Esophagus squamous epithelium (tissue), 5 donors: ENCODE measurements at regions not wholly inside any gene's neighbourhood (a gene's known extent, or its start where the extent isn't known, plus 50 kb on each side); places are given as distances from the start of the nearest gene placed in this dataset.
A peak's percentile ranks its signal among the peaks of the same experiment; 100 is the strongest.

ENCODE experiments used
- DNase-seq: peaks from one replicate; lab custom pipeline; 2025; lab: John Stamatoyannopoulos, UW
- H3K27ac ChIP-seq, 4 donors: fragments of 200-600 bp; sonication (generic); one replicate each; pipeline ENCODE4 v1.5.1; 2016 to 2019; ENCODE audit warnings: mild to moderate bottlenecking in 1 of 4
- H3K27me3 ChIP-seq, 4 donors: fragments of 200-600 bp; sonication (generic); 1 replicate in 3 of 4; 2 replicates in 1 of 4; pipeline versions ENCODE4 v1.5.1 to v1.6.0; 2017 to 2021; ENCODE audit warnings: antibody characterized with exemption in 1 of 4
- H3K36me3 ChIP-seq, 3 donors: fragments of 200-600 bp; sonication (generic); one replicate each; pipeline ENCODE4 v1.5.1; 2016 to 2019
- H3K4me1 ChIP-seq, 3 donors: fragments of 200-600 bp; sonication (generic); one replicate each; pipeline ENCODE4 v1.5.1; 2017 to 2019
- H3K4me3 ChIP-seq, 4 donors: fragments of 200-600 bp; sonication (generic); 1 replicate in 3 of 4; 2 replicates in 1 of 4; pipeline ENCODE4 v1.5.1; 2016 to 2019; ENCODE audit warnings: mild to moderate bottlenecking in 2 of 4, moderate library complexity in 1 of 4
- H3K9me3 ChIP-seq, 3 donors: fragments of 200-600 bp; sonication (generic); one replicate each; pipeline ENCODE4 v1.5.1; 2016 to 2019
- CTCF ChIP-seq, 6 experiments: fragments of 450-650 bp in 4 of 6; fragments of 200-600 bp in 2 of 6; sonication (generic) in 2 of 6; IDR thresholded peaks; one replicate each; pipeline ENCODE4 v1.5.1; 2016 to 2019; ENCODE audit warnings: antibody characterized with exemption in 6 of 6, mild to moderate bottlenecking in 4 of 6, moderate library complexity in 4 of 6
- POLR2A ChIP-seq, 4 donors: fragments of 450-650 bp; IDR thresholded peaks; one replicate each; pipeline ENCODE4 v1.6.1; 2017; ENCODE audit warnings: antibody characterized with exemption in 4 of 4, mild to moderate bottlenecking in 4 of 4, moderate library complexity in 3 of 4
- WGBS, 2 donors: methylation state at CpG; one replicate each; pipeline ENCODE4 v1.1.5; 2018; 5-methylcytosine and 5-hydroxymethylcytosine counted together
- intact Hi-C: fragments of 100-400 bp; cut with DNase I; formaldehyde crosslinking; loops from one replicate; pipeline ENCODE4 v1.15.0; 2022
- donor health status: DM: yes; HTN: yes; CAD: no.

DNA sequence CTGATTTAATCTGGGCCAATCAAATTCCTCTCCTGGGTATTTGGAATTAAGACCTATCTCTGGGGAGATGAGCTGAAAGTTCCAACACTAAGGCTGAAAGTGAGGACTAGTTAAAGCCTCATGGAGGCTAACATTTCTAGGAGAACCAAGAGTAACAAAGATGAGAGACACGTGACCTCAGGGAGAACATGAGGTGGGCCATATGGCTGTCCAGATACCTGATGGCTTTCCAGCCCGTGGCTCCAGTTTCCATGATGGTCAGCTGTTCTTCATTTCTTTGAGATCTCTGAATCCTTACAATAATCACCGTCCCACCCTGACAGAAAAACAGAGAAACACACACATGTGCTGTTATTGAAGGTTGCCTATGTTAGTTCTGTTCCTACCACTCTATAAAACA is 66.1 kb downstream of the LEPR start:
- 71 to 82% methylated on average over 3 of the region's 3 CpGs for WGBS, 2 donors
- no peaks in the 10 kb centered on the region for H3K36me3 ChIP-seq
- intact Hi-C loops: no loop called here
- TF ChIP-seq POLR2A (IDR thresholded peaks at IDR 0.05) (no peak), CTCF (IDR thresholded peaks at IDR 0.05) (no peak)
- H3K4me3 ChIP-seq: no peak overlapping the region
- H3K4me1 ChIP-seq: no peaks in the 10 kb centered on the region
- H3K9me3 ChIP-seq: no peaks in the 10 kb centered on the region
- no peaks in the 10 kb centered on the region for H3K27me3 ChIP-seq
- no peak overlapping the region for H3K27ac ChIP-seq
- no peak for DNase-seq

DNA sequence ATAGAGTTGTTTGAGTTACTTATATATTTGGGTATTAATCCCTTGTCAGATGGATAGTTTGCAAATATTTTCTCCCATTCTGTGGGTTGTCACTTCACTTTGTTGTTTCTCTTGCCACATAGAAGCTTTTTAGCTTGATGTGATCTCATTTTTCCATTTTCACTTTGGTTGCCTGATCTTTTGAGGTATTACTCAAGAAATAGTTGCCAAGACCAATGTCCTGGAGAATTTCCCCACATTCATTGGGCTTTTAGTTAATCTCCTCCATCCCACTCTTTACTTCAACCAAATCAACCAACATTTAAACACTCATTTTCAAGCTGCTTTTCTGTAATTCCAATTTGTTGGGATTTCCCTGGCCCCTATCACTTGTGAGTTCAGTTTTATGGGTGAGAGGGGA is 69.0 kb downstream of the LEPR start:
- Histone ChIP-seq H3K4me3 (no peak overlapping the region), H3K27me3 (no peaks in the 10 kb centered on the region), H3K4me1 (no peaks in the 10 kb centered on the region), H3K9me3 (no peaks in the 10 kb centered on the region), H3K36me3 (no peaks in the 10 kb centered on the region), H3K27ac (no peak overlapping the region)
- intact Hi-C loops: no loop called here
- TF ChIP-seq CTCF (IDR thresholded peaks at IDR 0.05) (no peak), POLR2A (IDR thresholded peaks at IDR 0.05) (no peak)
- no peak for DNase-seq

DNA sequence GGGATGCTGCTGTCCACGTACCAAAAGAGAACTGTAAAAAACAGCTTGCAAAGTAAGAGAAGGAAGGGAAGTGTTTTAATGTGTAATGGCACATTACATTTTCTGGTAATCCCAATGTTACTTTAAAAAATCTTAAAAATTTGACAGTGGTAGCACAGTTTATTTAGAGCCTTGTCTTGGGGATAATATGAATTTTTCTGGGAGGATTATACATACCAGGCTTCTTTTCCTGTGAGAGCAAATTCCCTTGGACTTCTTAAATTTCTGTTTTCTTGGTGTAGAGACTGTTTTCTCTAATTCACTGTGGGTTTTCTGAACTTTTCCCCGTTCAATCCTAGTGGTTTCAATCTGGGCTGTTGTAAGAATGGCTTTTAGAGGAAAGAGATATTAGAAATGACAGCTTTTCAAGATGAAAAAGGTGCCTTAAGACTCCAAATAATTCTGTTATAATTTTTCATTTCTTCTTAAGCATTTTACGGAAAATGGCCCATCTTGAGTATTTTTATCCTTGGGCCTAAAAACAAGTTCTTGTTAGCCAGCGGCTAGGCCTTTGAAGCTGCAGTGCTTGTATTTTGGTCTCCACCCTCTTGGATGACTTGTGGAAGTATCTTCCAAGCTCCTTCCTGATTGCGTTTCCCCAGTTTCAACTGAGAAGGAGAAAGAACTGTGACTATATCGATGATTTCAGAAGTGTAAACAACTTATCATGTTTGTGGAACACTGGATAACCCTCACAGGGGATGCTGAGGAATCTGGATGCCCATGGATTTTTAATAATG is 70.0 kb downstream of the LEPR start:
- H3K27me3 ChIP-seq: no peaks in the 10 kb centered on the region
- no peak for TF ChIP-seq POLR2A (IDR thresholded peaks at IDR 0.05)
- no peak for TF ChIP-seq CTCF (IDR thresholded peaks at IDR 0.05)
- peak overlapping the region in 1 of 4 donors; percentile 34 for H3K27ac ChIP-seq
- intact Hi-C loops: no loop called here
- WGBS, 2 donors: 61 to 80% methylated on average over 4 to 6 of the region's 6 CpGs
- DNase-seq: no peak
- H3K4me1 ChIP-seq: no peaks in the 10 kb centered on the region
- H3K4me3 ChIP-seq: no peak overlapping the region
- no peaks in the 10 kb centered on the region for H3K36me3 ChIP-seq
- no peaks in the 10 kb centered on the region for H3K9me3 ChIP-seq

GRCh38 chr1:65491472-65491871 is 71.0 kb downstream of the LEPR start:
- peak overlapping the region in 1 of 4 donors; percentile 4 for H3K27ac ChIP-seq
- DNase-seq: no peak
- no peaks in the 10 kb centered on the region for H3K4me1 ChIP-seq
- H3K9me3 ChIP-seq: no peaks in the 10 kb centered on the region
- TF ChIP-seq POLR2A (IDR thresholded peaks at IDR 0.05) (no peak), CTCF (IDR thresholded peaks at IDR 0.05) (no peak)
- H3K27me3 ChIP-seq: no peaks in the 10 kb centered on the region
- H3K4me3 ChIP-seq: no peak overlapping the region
- 63 to 76% methylated on average over 3 of the region's 3 CpGs for WGBS, 2 donors
- intact Hi-C loops: no loop called here
- no peaks in the 10 kb centered on the region for H3K36me3 ChIP-seq

DNA sequence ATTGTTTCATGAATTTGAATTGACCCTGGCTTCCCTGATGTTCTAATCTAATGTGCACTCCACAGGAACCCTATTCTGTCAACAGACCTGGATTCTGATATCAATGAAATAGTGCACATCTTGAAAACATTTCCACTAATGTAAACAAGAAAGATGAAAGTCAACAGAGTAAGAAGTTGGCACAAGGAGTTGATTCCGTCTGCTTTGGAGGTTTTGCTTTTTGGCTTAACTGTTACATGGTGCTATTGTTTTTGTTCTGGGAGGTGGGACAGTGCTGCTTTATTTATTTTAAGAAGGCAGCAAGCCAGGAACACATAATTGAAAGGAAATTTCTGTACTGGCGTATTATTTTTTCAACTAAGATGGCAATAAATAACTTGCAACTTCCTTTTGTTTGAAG is 73.3 kb downstream of the LEPR start:
- H3K36me3 ChIP-seq: no peaks in the 10 kb centered on the region
- H3K27me3 ChIP-seq: no peaks in the 10 kb centered on the region
- H3K4me3 ChIP-seq: no peak overlapping the region
- no peaks in the 10 kb centered on the region for H3K4me1 ChIP-seq
- intact Hi-C loops: no loop called here
- DNase-seq: no peak
- no peaks in the 10 kb centered on the region for H3K9me3 ChIP-seq
- peak overlapping the region in 1 of 4 donors; percentile 55 for H3K27ac ChIP-seq
- no peak for TF ChIP-seq CTCF (IDR thresholded peaks at IDR 0.05)
- no peak for TF ChIP-seq POLR2A (IDR thresholded peaks at IDR 0.05)
- 29 to 30% methylated on average over 2 of the region's 2 CpGs for WGBS, 2 donors
